Kidney (tissue), 13 donors: ENCODE measurements at regions not wholly inside any gene's neighbourhood (a gene's known extent, or its start where the extent isn't known, plus 50 kb on each side); places are given as distances from the start of the nearest gene placed in this dataset.

ENCODE experiments used
- DNase-seq, 5 donors: peaks; one replicate each; pipeline ENCODE4 v3.0.0-alpha.2; 2013 to 2020
- FAIRE-seq: peaks from 2 replicates; lab custom pipeline; 2012; peaks lifted over from hg19 to GRCh38; lab: Jason Lieb, UNC
- H3K27ac ChIP-seq, 2 donors: one replicate each; pipeline ENCODE4 v1.7.0; 2013; ENCODE audit warnings: low read depth in 2 of 2, low read length in 2 of 2, inconsistent platforms in 1 of 2
- H3K27me3 ChIP-seq: one replicate; pipeline ENCODE4 v1.7.1; 2013; ENCODE audit warnings: low read length, inconsistent platforms; ENCODE audit not compliant: control insufficient read depth, insufficient read depth
- H3K36me3 ChIP-seq, 3 donors: one replicate each; pipeline versions ENCODE4 v1.7.0 to v1.7.1; 2013; ENCODE audit warnings: low read length in 3 of 3, control low read depth in 1 of 3, inconsistent platforms in 1 of 3; ENCODE audit not compliant: insufficient read depth in 3 of 3, control insufficient read depth in 2 of 3
- H3K4me1 ChIP-seq, 3 donors: one replicate each; pipeline versions ENCODE4 v1.7.0 to v1.7.1; 2013; ENCODE audit warnings: low read length in 3 of 3, inconsistent platforms in 1 of 3, low read depth in 1 of 3; ENCODE audit not compliant: control insufficient read depth in 2 of 3, insufficient read depth in 2 of 3
- H3K4me3 ChIP-seq, 3 donors: one replicate each; pipeline versions ENCODE4 v1.7.0 to v1.8.1; 2013; ENCODE audit warnings: low read length in 3 of 3, control low read depth in 1 of 3, inconsistent platforms in 1 of 3
- H3K9ac ChIP-seq, 3 donors: one replicate each; pipeline versions ENCODE4 v1.7.0 to v1.7.1; 2013; ENCODE audit warnings: low read length in 3 of 3, control low read depth in 1 of 3, inconsistent platforms in 1 of 3
- H3K9me3 ChIP-seq, 3 donors: one replicate each; pipeline versions ENCODE4 v1.7.0 to v1.7.1; 2013; ENCODE audit warnings: low read length in 3 of 3, control low read depth in 1 of 3, inconsistent platforms in 1 of 3; ENCODE audit not compliant: control insufficient read depth in 2 of 3, insufficient read depth in 1 of 3
- CTCF ChIP-seq: IDR thresholded peaks from 3 replicates; pipeline ENCODE4 v1.5.1; 2012; ENCODE audit warnings: mild to moderate bottlenecking, moderate library complexity, borderline replicate concordance; ENCODE audit not compliant: insufficient read depth; ENCODE audit errors: extremely low read depth
- intact Hi-C: fragments of 100-400 bp; cut with DNase I; formaldehyde crosslinking; loops from one replicate; pipeline ENCODE4 v1.11.1; 2022
- donor health status: control.
- donor health status: control.
- donor health status: control.
- donor health status: control.
- donor health status: control.
- donor health status: DM: yes; HTN: yes; CAD: no.
- donor health status: Normal renal cell carcinoma (clear cell type).

DNA sequence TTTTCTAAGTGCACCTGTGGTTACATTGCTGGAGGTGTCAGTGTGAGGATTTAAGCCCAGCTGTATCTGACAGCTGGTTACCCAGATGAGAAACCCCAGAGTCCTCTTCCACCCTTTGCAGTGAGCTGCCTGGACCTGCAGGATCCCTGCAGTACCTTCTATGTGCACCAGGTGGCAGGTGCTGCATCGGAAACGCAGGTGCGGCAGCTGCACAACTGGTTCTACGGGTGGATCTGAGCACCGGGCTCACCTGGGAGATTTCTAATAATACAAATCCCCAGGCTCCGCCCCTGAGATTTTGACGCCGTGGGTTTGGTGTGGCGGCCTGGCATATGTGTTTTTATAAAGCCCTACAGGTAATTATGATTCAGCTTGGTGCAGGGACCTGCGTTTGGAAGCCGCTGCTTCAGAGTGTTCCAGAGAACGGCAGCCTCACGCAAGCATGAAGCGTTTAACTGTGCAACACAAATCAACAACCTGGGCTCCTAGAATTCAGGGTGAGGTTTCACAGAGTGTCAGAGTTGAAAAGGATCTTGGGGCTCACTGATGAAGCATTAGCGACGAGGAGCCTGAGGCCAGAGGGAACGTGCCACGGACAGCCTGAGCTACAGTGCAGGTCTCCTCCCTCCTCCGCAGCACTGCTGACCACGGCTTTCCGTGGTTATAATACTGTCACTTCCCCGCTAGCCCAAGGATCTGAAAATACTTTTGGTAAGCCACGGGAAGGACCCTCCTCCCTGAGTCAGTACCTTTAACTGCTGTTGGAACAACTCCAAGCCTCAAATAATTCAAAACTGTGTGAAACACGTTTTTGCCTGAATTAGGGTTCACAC, 96.7 kb upstream of the TRABD2B start:
- no peak for FAIRE-seq
- Histone ChIP-seq H3K9ac (peak overlapping the region in 1 of 3 donors; percentile 21), H3K4me1 (peaks cover 3 to 16% (median 6%) of the 10 kb centered on the region in 3 donors), H3K4me3 (peak overlapping the region; percentile 21 to 71 (median 58)), H3K9me3 (no peaks in the 10 kb centered on the region), H3K27ac (peak overlapping the region in 1 of 2 donors; percentile 9), H3K36me3 (no peaks in the 10 kb centered on the region), H3K27me3 (peaks cover 7% of the 10 kb centered on the region)
- intact Hi-C loops, result no loop called here
- peak; percentile 91 for TF ChIP-seq CTCF
- peak; percentile 92 to 93 (median 92) for DNase-seq

DNA sequence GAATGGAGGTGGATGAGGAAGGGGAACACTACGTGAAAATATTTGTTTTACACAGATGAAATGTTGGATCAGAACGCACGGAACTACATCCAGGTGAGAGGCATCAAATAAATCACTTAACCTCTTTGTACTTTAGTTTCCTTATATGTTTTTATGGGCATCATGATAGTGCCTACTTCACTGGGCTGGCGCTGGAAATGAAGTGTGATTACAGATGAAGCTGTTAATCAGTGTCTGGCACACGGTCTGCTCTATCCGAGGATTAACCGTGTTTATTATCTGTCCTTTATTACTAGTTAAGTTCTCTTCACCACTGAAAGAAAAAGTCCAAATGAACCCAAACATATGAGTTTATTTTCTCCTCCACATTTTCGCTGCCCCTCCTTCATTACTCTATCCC, 96.0 kb upstream of the TRABD2B start:
- no peak overlapping the region for H3K9ac ChIP-seq
- no peak for TF ChIP-seq CTCF
- no peaks in the 10 kb centered on the region for H3K9me3 ChIP-seq
- H3K4me3 ChIP-seq, result no peak overlapping the region
- no peak overlapping the region for H3K27ac ChIP-seq
- DNase-seq (peak in 1 of 5 donors; percentile 9), FAIRE-seq (no peak)
- no peaks in the 10 kb centered on the region for H3K36me3 ChIP-seq
- intact Hi-C loops, result no loop called here
- peaks cover 3 to 10% (median 3%) of the 10 kb centered on the region in 3 donors for H3K4me1 ChIP-seq
- H3K27me3 ChIP-seq, result peaks cover 7% of the 10 kb centered on the region

DNA sequence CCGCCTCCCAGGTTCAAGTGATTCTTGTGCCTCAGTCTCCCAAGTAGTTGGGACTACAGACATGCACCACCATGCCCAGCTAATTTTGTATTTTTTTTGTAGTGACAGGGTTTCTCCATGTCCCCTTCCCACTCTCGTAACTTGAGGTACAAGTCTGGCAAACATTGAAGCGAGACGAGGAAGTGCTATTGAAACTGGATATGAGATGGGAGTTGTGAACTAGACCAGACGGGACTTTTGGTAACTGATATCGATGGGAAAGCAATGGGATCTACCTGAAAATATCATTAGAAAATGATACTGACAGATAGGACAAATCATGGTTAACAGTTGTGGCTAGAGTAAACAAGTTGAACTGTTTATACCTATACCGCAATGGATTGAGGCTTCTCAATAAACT, 95.2 kb upstream of the TRABD2B start:
- Histone ChIP-seq H3K9me3 (no peaks in the 10 kb centered on the region), H3K4me3 (no peak overlapping the region), H3K36me3 (no peaks in the 10 kb centered on the region), H3K4me1 (peaks cover 3 to 10% (median 3%) of the 10 kb centered on the region in 3 donors), H3K27ac (no peak overlapping the region), H3K27me3 (peaks cover 3% of the 10 kb centered on the region), H3K9ac (no peak overlapping the region)
- no peak for FAIRE-seq
- TF ChIP-seq CTCF, result no peak
- intact Hi-C loops, result no loop called here
- DNase-seq, result peak in 3 of 5 donors; percentile 61 to 92 (median 87)
